GM12878 (cell line): ENCODE measurements at regions not wholly inside any gene's neighbourhood (a gene's known extent, or its start where the extent isn't known, plus 50 kb on each side); places are given as distances from the start of the nearest gene placed in this dataset.

Experiments used
- IKZF2 ChIP-seq, 2 experiments: fragments of 450-650 bp; IDR thresholded peaks; 2 replicates each; pipeline ENCODE4 v1.6.1; 2017; ENCODE audit warnings: mild to moderate bottlenecking in 2 of 2, moderate library complexity in 2 of 2
- POLR2A ChIP-seq: IDR thresholded peaks from 2 replicates; pipeline ENCODE4 v1.6.1; 2011; ENCODE audit warnings: low read depth, mild to moderate bottlenecking, low read length
- TF ChIP-seq, protein P1 (sequence below): fragments of 450-650 bp; IDR thresholded peaks from 2 replicates; pipeline ENCODE4 v1.6.1; 2017; ENCODE audit warnings: mild to moderate bottlenecking
- TF ChIP-seq, protein P2 (sequence below), 3 experiments: IDR thresholded peaks in 2 of 3; conservative IDR thresholded peaks in 1 of 3; 2 replicates each; pipeline ENCODE4 v1.5.1; 2011; ENCODE audit warnings: low read depth in 3 of 3, low read length in 3 of 3, mild to moderate bottlenecking in 3 of 3, control low read depth in 2 of 3, moderate library complexity in 2 of 3, inconsistent platforms in 1 of 3, mixed read lengths in 1 of 3; ENCODE audit not compliant: control insufficient read depth in 2 of 3, insufficient read depth in 1 of 3; ENCODE audit errors: extremely low read depth in 1 of 3

DNA sequence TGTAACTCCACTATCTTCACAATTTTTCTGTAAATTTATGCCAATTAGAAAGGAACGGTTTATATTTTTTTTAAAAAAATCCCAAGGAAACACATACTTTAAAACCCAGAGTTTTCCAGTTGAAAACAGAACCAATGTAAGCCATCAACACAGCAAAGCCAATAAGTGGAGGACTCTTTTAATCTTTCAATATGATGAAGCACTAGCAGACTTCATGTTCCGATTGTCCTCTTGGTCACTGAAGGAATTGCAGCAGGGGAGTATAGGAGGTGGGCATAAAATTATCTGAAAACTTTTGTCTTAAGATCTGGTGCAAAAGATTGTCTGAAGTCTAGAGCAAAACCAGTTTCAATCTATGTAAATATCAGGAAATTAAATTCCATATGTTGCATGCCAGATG is 102.1 kb upstream of the PAPPA start:
- TF ChIP-seq POLR2A: no peak
- TF ChIP-seq, protein P1, sequence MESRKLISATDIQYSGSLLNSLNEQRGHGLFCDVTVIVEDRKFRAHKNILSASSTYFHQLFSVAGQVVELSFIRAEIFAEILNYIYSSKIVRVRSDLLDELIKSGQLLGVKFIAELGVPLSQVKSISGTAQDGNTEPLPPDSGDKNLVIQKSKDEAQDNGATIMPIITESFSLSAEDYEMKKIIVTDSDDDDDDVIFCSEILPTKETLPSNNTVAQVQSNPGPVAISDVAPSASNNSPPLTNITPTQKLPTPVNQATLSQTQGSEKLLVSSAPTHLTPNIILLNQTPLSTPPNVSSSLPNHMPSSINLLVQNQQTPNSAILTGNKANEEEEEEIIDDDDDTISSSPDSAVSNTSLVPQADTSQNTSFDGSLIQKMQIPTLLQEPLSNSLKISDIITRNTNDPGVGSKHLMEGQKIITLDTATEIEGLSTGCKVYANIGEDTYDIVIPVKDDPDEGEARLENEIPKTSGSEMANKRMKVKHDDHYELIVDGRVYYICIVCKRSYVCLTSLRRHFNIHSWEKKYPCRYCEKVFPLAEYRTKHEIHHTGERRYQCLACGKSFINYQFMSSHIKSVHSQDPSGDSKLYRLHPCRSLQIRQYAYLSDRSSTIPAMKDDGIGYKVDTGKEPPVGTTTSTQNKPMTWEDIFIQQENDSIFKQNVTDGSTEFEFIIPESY: no peak
- TF ChIP-seq, protein P2, sequence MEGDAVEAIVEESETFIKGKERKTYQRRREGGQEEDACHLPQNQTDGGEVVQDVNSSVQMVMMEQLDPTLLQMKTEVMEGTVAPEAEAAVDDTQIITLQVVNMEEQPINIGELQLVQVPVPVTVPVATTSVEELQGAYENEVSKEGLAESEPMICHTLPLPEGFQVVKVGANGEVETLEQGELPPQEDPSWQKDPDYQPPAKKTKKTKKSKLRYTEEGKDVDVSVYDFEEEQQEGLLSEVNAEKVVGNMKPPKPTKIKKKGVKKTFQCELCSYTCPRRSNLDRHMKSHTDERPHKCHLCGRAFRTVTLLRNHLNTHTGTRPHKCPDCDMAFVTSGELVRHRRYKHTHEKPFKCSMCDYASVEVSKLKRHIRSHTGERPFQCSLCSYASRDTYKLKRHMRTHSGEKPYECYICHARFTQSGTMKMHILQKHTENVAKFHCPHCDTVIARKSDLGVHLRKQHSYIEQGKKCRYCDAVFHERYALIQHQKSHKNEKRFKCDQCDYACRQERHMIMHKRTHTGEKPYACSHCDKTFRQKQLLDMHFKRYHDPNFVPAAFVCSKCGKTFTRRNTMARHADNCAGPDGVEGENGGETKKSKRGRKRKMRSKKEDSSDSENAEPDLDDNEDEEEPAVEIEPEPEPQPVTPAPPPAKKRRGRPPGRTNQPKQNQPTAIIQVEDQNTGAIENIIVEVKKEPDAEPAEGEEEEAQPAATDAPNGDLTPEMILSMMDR (IDR thresholded peaks at IDR 0.05 in 2 of 3, conservative IDR thresholded peaks at IDR 0.05 in 1 of 3; ENCODE audit: control insufficient read depth in 2 of 3, extremely low read depth in 1 of 3, insufficient read depth in 1 of 3, low read depth in 3 of 3, low read length in 3 of 3): no peak
- TF ChIP-seq IKZF2 (IDR thresholded peaks at IDR 0.05): no peak
